CD4-positive, alpha-beta T cell treated with Interferon alpha-2 for 1 hour (primary cell): ENCODE measurements at regions not wholly inside any gene's neighbourhood (a gene's known extent, or its start where the extent isn't known, plus 50 kb on each side); places are given as distances from the start of the nearest gene placed in this dataset.
"Not testable (repeated sequence)": the region's sequence is repeated elsewhere in the genome, so short reads cannot be mapped to it uniquely, and the experiment has no call there.

Experiments
- DNase-seq, 2 donors: peaks; one replicate each; pipeline ENCODE4 v3.0.0-alpha.2; 2020 to 2022

- DNase-seq, result not testable (repeated sequence)
Observed at GRCh38 chr12:9304540-9304939, 96.3 kb upstream of the PZP start.

- DNase-seq, result not testable (repeated sequence)
Observed at GRCh38 chr12:9295872-9296271, 87.7 kb upstream of the PZP start.

- DNase-seq, result not testable (repeated sequence)
Observed at GRCh38 chr12:9294072-9294620, 86.0 kb upstream of the PZP start.

- DNase-seq, result not testable (repeated sequence)
Observed at GRCh38 chr12:9293391-9293790, 85.2 kb upstream of the PZP start.

GRCh38 chr12:9289984-9290383 lies 81.8 kb upstream of the PZP start:
- not testable (repeated sequence) for DNase-seq

- not testable (repeated sequence) for DNase-seq
Observed at GRCh38 chr12:9284724-9285123, 76.5 kb upstream of the PZP start.

GRCh38 chr12:9284197-9284596 lies 76.0 kb upstream of the PZP start:
- not testable (repeated sequence) for DNase-seq

GRCh38 chr12:9283346-9284095 lies 75.3 kb upstream of the PZP start:
- peak; percentile 80 to 81 for DNase-seq

GRCh38 chr12:9276990-9277389 lies 68.8 kb upstream of the PZP start:
- DNase-seq, result no peak

GRCh38 chr12:9273276-9273675 lies 65.1 kb upstream of the PZP start:
- no peak for DNase-seq

GRCh38 chr12:9271875-9272274 lies 63.7 kb upstream of the PZP start:
- no peak for DNase-seq

- no peak for DNase-seq
Observed at GRCh38 chr12:9264546-9264945, 56.4 kb upstream of the PZP start.

GRCh38 chr12:9260931-9261330 lies 52.7 kb upstream of the PZP start:
- no peak for DNase-seq

GRCh38 chr12:9258676-9259075 lies 50.5 kb upstream of the PZP start:
- DNase-seq, result no peak
